ENCODE measurements at regions not wholly inside any gene's neighbourhood (a gene's known extent, or its start where the extent isn't known, plus 50 kb on each side); places are given as distances from the start of the nearest gene placed in this dataset.

- H2BK15ac ChIP-seq (ENCODE audit: low read depth, low read length), result no peak overlapping the region
- H4K8ac ChIP-seq (ENCODE audit: low read depth in 2 of 2, low read length in 2 of 2), result no peak overlapping the region
- TF ChIP-seq POLR2A (IDR thresholded peaks at IDR 0.05; ENCODE audit: low read depth, low read length) (no peak), CEBPB (IDR thresholded peaks at IDR 0.05; ENCODE audit: low read depth, low read length) (no peak), RAD21 (IDR thresholded peaks at IDR 0.05; ENCODE audit: low read length) (no peak), SMC3 (IDR thresholded peaks at IDR 0.05; ENCODE audit: low read depth, low read length) (no peak), MAZ (IDR thresholded peaks at IDR 0.05; ENCODE audit: borderline replicate concordance, low read depth, low read length) (no peak), CTCF (conservative IDR thresholded peaks at IDR 0.05; ENCODE audit: low read depth, low read length) (no peak), FOS (IDR thresholded peaks at IDR 0.05; ENCODE audit: low read depth, low read length) (no peak), CHD1 (IDR thresholded peaks at IDR 0.05; ENCODE audit: low read depth, low read length) (no peak), NFE2L2 (IDR thresholded peaks at IDR 0.05; ENCODE audit: low read depth, low read length) (no peak), RCOR1 (IDR thresholded peaks at IDR 0.05; ENCODE audit: insufficient replicate concordance, low read length) (no peak), MXI1 (IDR thresholded peaks at IDR 0.05; ENCODE audit: borderline replicate concordance, low read depth, low read length) (no peak), ELK1 (IDR thresholded peaks at IDR 0.05; ENCODE audit: borderline replicate concordance, low read depth, low read length) (no peak), RFX5 (IDR thresholded peaks at IDR 0.05; ENCODE audit: low read depth, low read length) (no peak), MAFK (IDR thresholded peaks at IDR 0.05; ENCODE audit: low read depth, low read length) (no peak), USF2 (IDR thresholded peaks at IDR 0.05; ENCODE audit: low read depth, low read length) (no peak), BHLHE40 (IDR thresholded peaks at IDR 0.05; ENCODE audit: low read depth, low read length) (no peak)
- H3K4me3 ChIP-seq (ENCODE audit: insufficient read depth, low read depth, low read length), result no peak overlapping the region
- H3K18ac ChIP-seq (ENCODE audit: low read depth, low read length), result no peak overlapping the region
- dilution Hi-C loops (cut with HindIII; ENCODE audit: low sequenced_read_pairs, unreplicated experiment), result no loop called here
- H3K4ac ChIP-seq (ENCODE audit: low read depth, low read length), result no peak overlapping the region
- no peak overlapping the region for H2BK120ac ChIP-seq (ENCODE audit: low read depth, low read length)
- H2AFZ ChIP-seq (replicated peaks; ENCODE audit: low read length, poor library complexity), result no peak overlapping the region
- H3K36me3 ChIP-seq (ENCODE audit: control insufficient read depth, insufficient read depth, low read length), result no peaks in the 10 kb centered on the region
- no peak overlapping the region for H2AK5ac ChIP-seq (ENCODE audit: low read depth, low read length)
- no peak for DNase-seq
- H4K91ac ChIP-seq (ENCODE audit: insufficient read depth, low read depth, low read length), result no peak overlapping the region
- H3K23ac ChIP-seq (ENCODE audit: low read depth, low read length), result no peak overlapping the region
- intact Hi-C loops (cut with micrococcal nuclease), result no loop called here
- POLR2A ChIA-PET (ENCODE audit: unreplicated experiment), result interaction anchor here (0.5 kb wide), 1 partner anchor 462 kb away, joined by 3 read pairs; no protein-coding TSS in a partner anchor
- H3K4me1 ChIP-seq (ENCODE audit: control insufficient read depth, insufficient read depth, low read length), result no peaks in the 10 kb centered on the region
- H3K9ac ChIP-seq (ENCODE audit: low read depth, low read length), result no peak overlapping the region
- no peaks in the 10 kb centered on the region for H3K9me1 ChIP-seq (ENCODE audit: insufficient read depth, low read length)
- no peak overlapping the region for H3K27ac ChIP-seq (ENCODE audit: insufficient read depth, low read length)
- H3K14ac ChIP-seq (replicated peaks; ENCODE audit: low read depth, low read length), result no peak overlapping the region
- H3K56ac ChIP-seq (ENCODE audit: extremely low read depth, insufficient read depth, low read length), result no peak overlapping the region
- no peaks in the 10 kb centered on the region for H4K20me1 ChIP-seq (ENCODE audit: insufficient read depth, low read length)
- H2BK20ac ChIP-seq (ENCODE audit: low read depth, low read length), result no peak overlapping the region
- CTCF ChIA-PET, result no interaction called here
- no TSS peak for BruUV-seq (replicated peaks)
- no peaks in the 10 kb centered on the region for H3K27me3 ChIP-seq (ENCODE audit: control insufficient read depth, insufficient read depth, low read length)
- H4K5ac ChIP-seq (ENCODE audit: low read depth, low read length), result no peak overlapping the region
- no peak overlapping the region for H3K4me2 ChIP-seq (ENCODE audit: low read depth, low read length)
- no peaks in the 10 kb centered on the region for H3K79me1 ChIP-seq (ENCODE audit: low read depth in 1 of 2, low read length in 2 of 2)
- in situ Hi-C loops (cut with MboI; ENCODE audit: low sequenced_read_pairs), result no loop called here
- H2BK5ac ChIP-seq (ENCODE audit: low read depth, low read length, poor library complexity, severe bottlenecking), result no peak overlapping the region
- H2AK9ac ChIP-seq (replicated peaks; ENCODE audit: low read depth, low read length, poor library complexity), result no peak overlapping the region
- no peaks in the 10 kb centered on the region for H3K9me3 ChIP-seq (ENCODE audit: control insufficient read depth, insufficient read depth, low read length)
- ATAC-seq (ENCODE audit: low read depth), result no peak
Observed at GRCh38 chr6:119673741-119674140, 324.2 kb upstream of the MAN1A1 start.

Measured in IMR-90 (cell line).